Mesothelial cell of epicardium (in vitro differentiated cells): ENCODE measurements at regions not wholly inside any gene's neighbourhood (a gene's known extent, or its start where the extent isn't known, plus 50 kb on each side); places are given as distances from the start of the nearest gene placed in this dataset.

Experiments
- DNase-seq, 2 experiments: peaks; one replicate each; pipeline ENCODE4 v3.0.0; 2021; ENCODE audit warnings: low spot score in 2 of 2; ENCODE audit not compliant: unreplicated experiment in 2 of 2
- H3K27ac Mint-ChIP-seq: 2 replicates; pipeline ENCODE4 v1.8.0; 2021; ENCODE audit warnings: mixed read lengths
- H3K27me3 Mint-ChIP-seq: 2 replicates; pipeline ENCODE4 v1.8.0; 2021; ENCODE audit warnings: low read depth, mixed read lengths
- H3K36me3 Mint-ChIP-seq: 2 replicates; pipeline ENCODE4 v1.8.0; 2021; ENCODE audit warnings: mixed read lengths
- H3K4me1 Mint-ChIP-seq: 2 replicates; pipeline ENCODE4 v1.8.0; 2021; ENCODE audit warnings: mixed read lengths
- H3K4me3 Mint-ChIP-seq: 2 replicates; pipeline ENCODE4 v1.8.0; 2021; ENCODE audit warnings: mild to moderate bottlenecking, moderate library complexity, mixed read lengths
- H3K9me3 Mint-ChIP-seq: 2 replicates; pipeline ENCODE4 v1.8.0; 2021; ENCODE audit warnings: mixed read lengths
- CTCF ChIP-seq: fragments of 200-600 bp; sonication (generic); IDR thresholded peaks from one replicate; pipeline ENCODE4 v1.5.0; 2021; ENCODE audit warnings: antibody characterized with exemption; ENCODE audit not compliant: unreplicated experiment

DNA sequence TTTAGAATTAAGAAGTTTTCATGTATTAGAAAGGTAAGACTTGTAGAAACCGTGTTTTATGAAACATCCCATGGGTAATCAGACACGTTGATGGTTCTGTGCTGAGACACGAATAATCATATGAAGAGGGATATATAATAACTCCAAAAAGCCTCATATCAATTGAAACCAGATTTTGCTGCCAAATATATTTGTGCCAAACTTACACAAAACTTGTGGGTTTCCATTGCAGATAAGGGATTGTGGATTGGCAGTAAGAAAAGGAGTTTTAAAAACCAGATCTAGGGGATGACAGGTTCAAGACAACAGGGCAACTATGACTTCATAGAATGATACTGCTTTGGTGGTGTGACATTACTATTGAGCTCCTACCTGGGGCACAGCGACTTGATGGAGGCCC lies 616.1 kb downstream of the BCOR start:
- DNase-seq, result no peak

GRCh38 chrX:39484159-39485068 lies 613.3 kb downstream of the BCOR start:
- DNase-seq, result no peak
- no peaks in the 10 kb centered on the region for H3K27me3 Mint-ChIP-seq
- no peak for TF ChIP-seq CTCF
- H3K4me3 Mint-ChIP-seq, result no peak overlapping the region
- H3K36me3 Mint-ChIP-seq, result no peaks in the 10 kb centered on the region
- H3K4me1 Mint-ChIP-seq, result peaks cover 9% of the 10 kb centered on the region
- peaks cover 24% of the 10 kb centered on the region for H3K9me3 Mint-ChIP-seq
- no peak overlapping the region for H3K27ac Mint-ChIP-seq

More for the DNA sequence above, 616.1 kb downstream of the BCOR start:
- H3K27ac Mint-ChIP-seq, result no peak overlapping the region
- H3K9me3 Mint-ChIP-seq, result peaks cover 25% of the 10 kb centered on the region
- no peak overlapping the region for H3K4me3 Mint-ChIP-seq
- H3K4me1 Mint-ChIP-seq, result peaks cover 17% of the 10 kb centered on the region
- H3K27me3 Mint-ChIP-seq, result no peaks in the 10 kb centered on the region
- TF ChIP-seq CTCF, result no peak
- no peaks in the 10 kb centered on the region for H3K36me3 Mint-ChIP-seq

DNA sequence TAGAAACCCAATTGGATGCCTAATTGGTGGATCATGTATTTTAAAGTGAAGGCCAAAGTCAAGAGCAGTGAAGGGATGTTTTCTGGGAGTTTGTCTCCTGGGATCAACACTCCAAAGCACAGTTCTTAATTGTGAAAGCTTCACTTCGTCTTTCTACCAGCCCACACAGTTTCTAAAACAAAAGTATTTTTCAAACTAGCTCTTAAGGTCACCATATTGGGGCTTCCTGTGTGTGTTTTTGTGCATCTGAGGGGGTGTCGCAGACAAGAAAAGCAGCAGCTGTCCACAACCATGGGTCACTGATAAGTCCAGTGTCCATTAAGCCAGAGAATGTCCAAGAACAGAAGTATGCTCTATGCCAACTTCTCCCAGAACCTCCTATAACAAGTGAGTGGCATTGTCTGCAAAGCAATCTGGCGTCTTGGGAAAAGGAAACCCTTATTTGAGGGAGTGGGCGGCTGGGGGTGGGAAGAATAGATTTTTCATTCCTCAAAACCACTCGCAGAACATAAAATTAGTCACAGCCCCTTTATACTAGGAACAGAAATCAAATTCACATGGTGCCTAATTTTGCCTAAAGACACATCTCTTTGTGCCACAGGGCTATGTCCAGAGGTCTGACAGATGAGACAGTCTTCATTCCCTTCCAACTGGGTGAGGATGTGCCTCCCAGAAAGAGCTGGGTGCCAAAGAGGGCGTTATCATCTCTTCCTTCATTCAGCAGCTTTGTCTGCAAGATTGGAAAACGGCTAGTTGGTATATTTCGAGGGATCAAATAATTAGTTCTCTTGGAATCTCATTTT lies 610.4 kb downstream of the BCOR start:
- Mint-ChIP-seq H3K27me3 (no peaks in the 10 kb centered on the region), H3K27ac (no peak overlapping the region), H3K4me1 (peaks cover 7% of the 10 kb centered on the region), H3K9me3 (peaks cover 30% of the 10 kb centered on the region), H3K36me3 (no peaks in the 10 kb centered on the region), H3K4me3 (no peak overlapping the region)
- no peak for DNase-seq
- no peak for TF ChIP-seq CTCF

DNA sequence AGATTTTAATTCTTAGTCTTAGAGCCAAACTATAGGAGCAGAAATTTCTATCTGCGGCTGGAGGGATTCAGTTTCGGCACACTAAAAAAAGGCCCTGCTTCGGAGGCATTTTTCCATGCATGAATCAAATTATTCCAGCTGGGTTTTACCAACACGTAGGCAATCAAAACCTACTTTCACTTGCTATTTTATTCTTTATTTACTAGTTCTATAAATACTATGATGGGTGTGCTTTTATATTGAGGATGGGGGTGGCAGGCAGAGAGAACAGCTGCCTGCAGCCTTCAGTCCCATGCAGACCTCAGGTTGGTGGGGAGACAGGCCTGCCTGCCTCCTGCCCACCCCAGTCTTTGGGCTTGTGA lies 609.8 kb downstream of the BCOR start:
- peaks cover 26% of the 10 kb centered on the region for H3K9me3 Mint-ChIP-seq
- H3K27ac Mint-ChIP-seq, result no peak overlapping the region
- no peaks in the 10 kb centered on the region for H3K36me3 Mint-ChIP-seq
- TF ChIP-seq CTCF, result no peak
- peaks cover 12% of the 10 kb centered on the region for H3K4me1 Mint-ChIP-seq
- DNase-seq, result no peak
- no peak overlapping the region for H3K4me3 Mint-ChIP-seq
- H3K27me3 Mint-ChIP-seq, result no peaks in the 10 kb centered on the region

GRCh38 chrX:39491548-39492297 lies 606.0 kb downstream of the BCOR start:
- Mint-ChIP-seq H3K27ac (no peak overlapping the region), H3K36me3 (no peaks in the 10 kb centered on the region), H3K4me1 (peaks cover 13% of the 10 kb centered on the region), H3K9me3 (peaks cover 12% of the 10 kb centered on the region), H3K27me3 (no peaks in the 10 kb centered on the region), H3K4me3 (no peak overlapping the region)
- TF ChIP-seq CTCF, result no peak
- DNase-seq, result no peak
